GM21526 (cell line): ENCODE measurements at regions not wholly inside any gene's neighbourhood (a gene's known extent, or its start where the extent isn't known, plus 50 kb on each side); places are given as distances from the start of the nearest gene placed in this dataset.
"Not testable (repeated sequence)": the region's sequence is repeated elsewhere in the genome, so short reads cannot be mapped to it uniquely, and the experiment has no call there.

Experiments
- ATAC-seq: cut with Tn5 transposase; IDR thresholded peaks from one replicate; pipeline ENCODE4 v1.9.1; 2021; ENCODE audit warnings: moderate library complexity; ENCODE audit not compliant: unreplicated experiment, low FRiP score

DNA sequence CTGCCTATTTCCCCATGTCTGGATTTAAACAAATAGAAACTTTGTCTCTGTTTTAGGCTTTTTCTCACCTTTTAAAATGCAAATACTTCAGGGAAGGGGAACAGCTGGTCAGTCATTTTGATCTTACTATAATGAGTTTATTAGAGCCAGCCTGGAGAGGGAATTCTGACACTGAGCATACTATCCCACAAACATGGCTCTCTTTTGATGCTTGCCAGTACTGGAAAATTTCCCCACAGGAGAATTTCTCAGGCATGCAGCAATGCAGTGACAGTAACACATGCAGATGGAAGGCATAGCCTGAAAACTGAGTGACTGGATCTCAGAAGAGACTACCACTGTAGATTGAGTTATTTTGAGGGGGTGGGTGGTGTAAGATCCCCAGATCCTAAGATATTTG lies 974.3 kb upstream of the CELF4 start:
- no peak for ATAC-seq

DNA sequence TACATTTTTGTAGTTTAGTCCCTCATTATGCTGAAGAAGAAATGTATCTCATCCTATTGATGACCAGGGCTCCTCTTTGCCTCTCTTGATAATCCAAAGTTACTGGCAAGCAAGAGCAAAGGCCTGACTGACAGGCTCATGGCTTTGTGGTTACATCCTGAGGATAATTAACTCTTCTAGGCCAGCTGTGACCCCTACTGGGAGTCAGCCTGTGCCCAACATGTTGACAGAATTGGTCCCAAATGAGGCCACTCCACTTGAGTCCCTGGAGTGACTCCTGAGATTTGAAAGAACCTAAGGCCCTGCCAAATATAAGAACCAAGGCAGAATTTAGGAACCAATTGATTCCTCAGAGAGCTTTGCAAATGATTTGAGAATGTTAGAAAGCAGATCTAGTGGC lies 973.8 kb upstream of the CELF4 start:
- no peak for ATAC-seq

DNA sequence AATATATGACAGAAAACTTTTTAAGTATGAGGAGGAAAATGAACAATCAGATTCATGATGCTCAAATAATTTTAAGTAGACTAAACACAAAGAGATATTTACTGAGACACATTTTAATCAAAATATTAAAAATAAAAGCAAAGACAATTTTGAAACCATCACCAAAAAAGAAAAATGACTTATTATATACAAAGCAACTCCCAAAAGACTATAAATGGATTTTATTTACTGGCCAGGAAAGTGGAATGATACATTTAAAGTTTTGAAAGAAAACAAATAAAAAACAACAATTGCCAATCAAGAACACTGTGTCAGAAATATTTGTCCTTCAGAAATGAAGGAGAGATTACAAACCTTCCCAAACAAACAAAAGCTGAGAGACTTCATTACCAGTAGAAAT lies 968.5 kb upstream of the CELF4 start:
- no peak for ATAC-seq

DNA sequence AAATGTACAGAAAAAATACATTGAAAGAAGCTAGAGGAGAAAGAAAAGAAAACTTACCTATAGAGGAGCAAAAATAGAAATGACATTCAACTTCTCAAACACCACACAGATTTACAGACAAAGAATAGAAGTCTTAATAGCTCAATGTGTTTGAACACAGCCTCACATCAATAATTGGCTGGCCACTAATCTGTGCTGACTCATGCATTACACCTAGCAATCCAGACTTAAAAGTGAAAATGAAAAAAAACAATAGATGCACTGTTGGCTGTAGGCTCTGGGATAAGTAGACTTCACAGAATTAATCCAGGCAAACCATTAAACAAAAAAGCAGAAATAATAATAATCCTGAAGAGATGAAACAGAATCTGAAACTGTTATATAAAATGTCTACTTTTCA lies 961.3 kb upstream of the CELF4 start:
- no peak for ATAC-seq

DNA sequence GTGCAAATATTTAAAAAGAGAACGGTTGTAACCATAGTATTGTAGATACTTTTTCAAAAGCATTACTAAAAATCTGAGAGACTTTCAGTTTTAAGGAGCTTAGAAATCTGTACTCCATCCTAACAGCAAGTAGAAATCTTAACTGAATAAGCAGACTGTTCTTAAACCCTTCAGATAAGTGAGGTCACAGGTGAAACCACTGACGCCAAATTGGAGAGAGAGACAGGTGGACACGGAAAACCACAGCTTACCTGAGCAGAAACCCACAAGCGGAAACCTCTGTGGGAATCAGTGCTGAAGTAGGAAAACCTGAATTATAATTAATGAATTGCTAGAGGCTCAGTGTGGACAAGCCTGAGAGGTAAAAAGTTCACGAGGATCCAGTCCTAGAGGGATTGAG lies 959.4 kb upstream of the CELF4 start:
- no peak for ATAC-seq

DNA sequence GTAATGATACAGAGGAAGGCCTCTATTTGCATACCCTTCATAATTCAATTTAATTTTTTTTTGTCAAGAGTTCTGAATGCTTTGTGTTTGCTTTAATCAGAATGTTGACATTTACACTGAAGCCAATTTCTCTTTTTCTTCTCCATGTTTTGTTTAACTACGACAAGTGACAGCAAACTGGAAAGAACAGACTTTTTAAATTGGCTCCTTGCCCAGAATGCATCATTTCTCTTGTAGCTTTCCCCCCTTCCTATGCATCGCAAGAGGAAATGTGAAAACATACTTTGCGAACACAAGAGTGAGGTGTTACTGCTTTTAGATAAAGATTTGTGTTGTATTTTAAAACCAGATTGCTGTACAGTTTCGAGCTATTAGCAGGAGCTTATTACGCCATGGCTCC lies 955.2 kb upstream of the CELF4 start:
- no peak for ATAC-seq

DNA sequence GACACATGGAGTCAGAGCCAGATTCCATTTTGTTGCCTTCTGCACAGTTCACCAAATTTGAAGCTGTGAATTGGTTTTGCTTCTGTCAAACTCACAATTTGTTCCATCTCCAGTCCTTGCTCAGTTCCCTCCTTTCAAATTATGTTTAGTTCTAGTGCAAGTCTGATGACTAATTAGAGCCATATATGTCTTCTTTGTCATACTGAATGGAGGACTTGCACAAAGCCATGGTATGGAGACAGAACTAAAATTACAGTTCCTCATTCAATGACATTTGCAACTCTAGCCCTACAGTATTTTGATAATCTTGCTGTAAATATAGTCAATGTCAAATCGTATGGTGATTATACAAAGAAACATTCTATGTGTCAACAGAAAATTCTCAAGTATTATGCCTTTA lies 936.9 kb upstream of the CELF4 start:
- ATAC-seq = no peak

DNA sequence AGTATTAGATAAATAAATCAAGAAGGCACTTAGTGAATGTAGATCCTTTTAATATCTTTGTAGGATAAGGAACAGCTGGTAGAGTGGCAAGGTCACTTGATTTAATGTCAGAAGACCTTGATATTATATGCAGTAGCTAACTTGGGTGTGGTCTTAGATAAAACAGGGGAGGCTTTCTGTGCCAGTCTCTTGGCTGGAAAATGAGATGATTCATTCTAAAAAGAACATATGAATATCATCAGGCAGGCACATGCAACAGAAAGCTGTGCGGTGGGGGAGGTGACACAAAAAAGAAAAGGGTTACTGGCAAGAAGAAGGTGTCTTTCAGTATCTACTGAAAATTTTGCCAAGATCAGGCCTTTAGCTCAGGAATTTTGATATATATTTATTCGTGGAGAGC lies 931.7 kb upstream of the CELF4 start:
- no peak for ATAC-seq

DNA sequence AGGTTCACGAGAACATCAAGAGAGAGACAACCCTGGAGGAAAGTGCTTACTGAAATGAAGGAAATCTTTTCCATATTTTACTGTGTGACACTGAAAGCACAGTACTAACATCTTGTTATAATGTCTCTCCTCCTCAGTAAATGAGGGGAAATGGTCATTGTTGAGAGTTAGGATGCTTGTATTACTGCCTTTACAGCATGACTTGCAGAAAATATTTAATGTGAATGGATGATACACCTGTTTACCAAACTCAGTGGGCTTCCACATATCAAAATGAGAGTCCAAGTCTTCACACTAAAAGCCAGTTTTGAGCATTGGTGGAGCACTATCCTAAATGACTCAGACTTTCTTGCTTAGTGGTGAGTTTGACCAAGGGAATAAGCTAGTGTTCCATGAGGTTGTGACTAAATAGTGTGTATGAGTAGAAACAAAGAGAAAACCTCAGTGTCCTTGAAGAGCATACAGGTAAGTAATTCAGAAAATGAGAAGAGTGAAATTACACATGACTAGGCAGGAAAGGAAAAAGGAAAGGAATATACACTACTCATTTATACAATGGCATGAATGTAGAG lies 930.7 kb upstream of the CELF4 start:
- no peak for ATAC-seq

DNA sequence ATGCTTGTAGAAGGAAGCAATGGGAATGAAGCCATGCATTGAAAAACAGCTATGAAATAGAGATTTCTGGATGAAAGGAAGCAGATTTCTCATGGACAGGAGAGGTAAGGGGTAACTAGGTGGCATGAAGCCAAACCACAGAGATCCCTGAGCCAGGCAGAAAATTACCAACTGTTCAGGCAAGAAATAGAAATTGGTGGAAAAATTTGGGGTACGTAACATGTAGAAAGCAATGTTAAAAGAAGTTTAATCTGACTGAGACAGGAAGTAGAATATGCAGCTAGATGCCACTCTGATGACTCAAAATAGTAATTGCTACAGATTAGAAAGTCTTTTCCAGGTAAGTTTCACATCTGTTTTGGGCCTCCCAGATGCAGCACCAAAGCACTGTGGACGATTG lies 928.5 kb upstream of the CELF4 start:
- ATAC-seq = no peak

DNA sequence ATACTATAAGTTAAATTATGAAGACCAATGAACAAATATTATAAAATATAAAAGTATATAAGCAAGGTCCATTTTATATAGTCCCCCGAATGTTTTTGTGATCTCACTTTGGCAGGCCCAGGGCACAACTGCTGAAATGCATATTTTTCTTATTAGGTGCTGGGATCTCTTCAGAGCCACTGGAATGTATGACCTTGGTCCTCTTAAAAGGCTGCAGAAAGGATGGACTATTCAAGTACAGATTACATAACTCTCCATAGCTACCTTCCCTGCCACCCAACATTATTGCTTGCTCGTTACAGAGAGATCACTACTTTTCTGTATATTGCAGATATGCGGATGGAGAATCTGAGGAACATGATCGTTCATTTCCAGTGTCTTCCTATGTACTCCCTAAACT lies 925.6 kb upstream of the CELF4 start:
- ATAC-seq = no peak

DNA sequence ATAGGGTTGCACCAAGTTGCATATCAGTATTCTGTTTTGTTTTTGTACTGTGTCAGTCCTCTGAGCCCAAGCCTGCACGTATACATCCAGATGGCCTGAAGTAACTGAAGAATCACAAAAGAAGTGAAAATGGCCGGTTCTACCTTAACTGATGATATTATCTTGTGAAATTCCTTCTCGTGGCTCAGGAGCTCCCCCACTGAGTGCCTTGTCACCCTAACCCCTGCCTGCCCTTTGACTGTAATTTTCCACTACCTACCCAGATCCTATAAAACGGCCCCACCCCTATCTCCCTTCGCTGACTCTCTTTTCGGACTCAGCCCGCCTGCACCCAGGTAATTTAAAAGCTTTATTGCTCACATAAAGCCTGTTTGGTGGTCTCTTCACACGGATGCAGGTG lies 924.1 kb upstream of the CELF4 start:
- not testable (repeated sequence) for ATAC-seq

DNA sequence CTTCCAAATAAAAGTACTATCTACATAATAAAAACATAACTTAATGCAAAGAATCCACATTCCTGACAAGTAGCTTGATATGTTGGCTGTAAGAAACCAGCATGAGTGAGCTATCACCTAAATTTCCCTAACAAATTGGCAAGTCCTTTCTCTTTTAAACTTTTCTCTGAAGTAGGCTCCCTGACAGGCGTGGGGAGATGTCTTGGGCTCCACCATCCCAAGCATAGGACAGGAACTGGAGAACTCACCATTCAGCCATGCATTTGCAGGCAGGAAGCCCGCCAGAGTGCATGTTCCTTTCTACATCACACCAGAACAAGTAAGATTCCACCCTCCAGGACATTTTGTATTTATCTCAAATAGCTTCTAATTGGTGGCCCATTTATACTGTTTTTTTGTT lies 921.9 kb upstream of the CELF4 start:
- ATAC-seq = no peak

DNA sequence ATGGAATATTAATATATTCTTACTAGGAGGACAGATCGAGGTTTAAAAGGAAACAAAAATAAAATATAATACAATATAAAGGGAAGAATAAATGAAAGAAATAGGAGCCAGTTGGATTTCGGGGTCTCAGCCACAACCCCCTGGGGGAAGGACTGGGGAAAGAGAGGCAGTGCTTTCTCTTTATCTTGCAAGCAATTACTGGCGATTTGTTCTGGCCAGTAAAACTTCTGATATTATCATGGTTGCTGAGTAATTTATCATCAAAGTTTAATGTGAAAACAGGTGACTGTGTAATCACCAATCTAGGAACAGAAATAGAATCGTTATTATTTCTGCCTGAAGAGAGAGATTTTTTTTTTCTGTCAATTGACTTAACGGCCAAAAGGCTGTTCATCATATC lies 917.7 kb upstream of the CELF4 start:
- no peak for ATAC-seq

DNA sequence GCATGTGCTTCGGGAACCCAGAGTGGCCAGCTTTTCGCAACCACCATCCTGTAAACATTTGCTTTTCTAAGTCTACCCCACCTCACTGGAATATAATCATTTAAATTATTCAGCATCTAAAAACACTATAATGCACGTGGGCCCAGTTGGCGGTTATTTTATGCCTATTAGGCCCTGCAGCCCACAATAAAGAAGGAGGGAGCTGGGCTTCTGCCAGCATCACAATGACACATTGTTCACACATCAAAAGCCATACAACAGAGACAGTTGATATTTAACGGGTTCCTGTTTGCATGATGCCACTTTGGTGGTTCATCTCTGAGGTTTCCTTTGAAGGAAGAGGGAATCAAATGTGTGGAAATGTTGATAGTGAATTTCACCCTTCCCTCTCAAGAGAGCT lies 916.0 kb upstream of the CELF4 start:
- ATAC-seq = no peak

DNA sequence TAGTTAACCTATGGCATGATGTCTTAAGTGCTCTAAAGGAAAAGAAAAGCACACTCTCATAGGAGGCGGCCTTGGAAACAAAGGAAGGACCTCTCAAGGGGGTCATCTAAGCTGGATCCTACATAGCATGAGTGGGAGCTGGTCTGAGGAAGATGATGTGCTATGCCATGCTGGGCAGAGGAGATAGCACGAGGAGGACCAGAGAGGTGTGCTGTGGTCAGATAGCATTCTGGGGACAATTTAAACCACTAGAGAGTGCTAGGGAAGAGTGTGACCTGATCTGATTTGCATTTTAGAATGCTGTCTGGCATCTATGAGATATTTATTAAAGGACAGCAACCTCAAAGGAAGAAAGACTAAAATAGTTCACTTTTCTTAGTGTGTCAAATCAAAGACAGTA lies 910.1 kb upstream of the CELF4 start:
- ATAC-seq = no peak

DNA sequence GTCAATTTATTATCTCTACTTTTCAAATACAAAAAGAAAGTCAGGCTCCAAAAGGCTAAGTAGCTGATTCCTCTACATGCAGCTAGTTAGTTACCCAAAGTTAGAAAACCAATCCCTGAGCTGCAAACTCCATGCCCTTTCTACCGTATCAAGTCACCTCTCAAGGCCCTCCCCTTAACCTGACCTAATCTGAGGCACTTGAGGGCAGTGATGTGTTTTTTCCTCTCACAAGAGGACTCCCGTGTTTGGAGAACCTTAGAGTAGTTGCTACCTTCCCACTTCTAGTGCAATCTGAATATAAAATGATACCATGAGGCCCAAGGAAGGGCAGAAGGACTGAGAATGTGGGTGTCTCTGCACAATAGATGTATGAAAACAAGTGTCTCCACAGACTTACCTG lies 907.9 kb upstream of the CELF4 start:
- no peak for ATAC-seq

DNA sequence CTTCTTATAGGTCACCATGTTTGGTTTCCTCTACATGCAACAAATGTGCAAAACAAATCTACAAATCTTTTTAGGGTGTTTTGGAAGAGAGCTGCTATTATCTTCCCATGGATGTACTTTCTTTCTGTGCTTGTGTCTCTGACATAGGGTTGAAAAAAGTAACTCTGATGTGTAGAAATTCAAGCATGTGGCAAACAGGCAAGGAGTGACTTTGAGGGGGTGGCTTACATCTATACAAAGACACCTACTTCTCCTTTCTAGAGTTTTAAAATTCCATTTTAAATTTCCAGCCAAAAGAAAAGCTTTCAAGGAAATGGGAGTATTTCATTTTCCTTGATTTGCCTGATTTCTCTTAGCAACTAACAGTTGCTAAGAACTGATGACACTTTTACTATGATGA lies 904.8 kb upstream of the CELF4 start:
- ATAC-seq = no peak

DNA sequence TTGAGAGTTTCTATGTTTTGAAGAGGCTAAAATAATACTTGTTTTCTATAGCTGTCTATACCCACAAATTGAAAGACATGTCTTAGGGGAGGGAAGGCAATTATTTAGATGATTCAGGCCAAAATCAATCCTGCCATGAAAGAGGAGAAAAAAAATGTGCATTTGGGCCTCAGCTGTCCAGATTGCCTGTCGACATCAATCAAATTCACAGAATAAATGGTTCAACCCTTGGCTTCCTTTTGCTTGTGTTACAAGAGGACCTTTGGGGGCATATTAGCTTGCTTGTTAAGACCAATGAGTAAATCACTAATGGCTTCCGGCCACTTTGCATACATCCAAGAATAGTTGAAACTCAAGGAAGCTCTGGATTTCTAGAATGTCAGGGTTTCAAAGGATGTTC lies 900.8 kb upstream of the CELF4 start:
- no peak for ATAC-seq

DNA sequence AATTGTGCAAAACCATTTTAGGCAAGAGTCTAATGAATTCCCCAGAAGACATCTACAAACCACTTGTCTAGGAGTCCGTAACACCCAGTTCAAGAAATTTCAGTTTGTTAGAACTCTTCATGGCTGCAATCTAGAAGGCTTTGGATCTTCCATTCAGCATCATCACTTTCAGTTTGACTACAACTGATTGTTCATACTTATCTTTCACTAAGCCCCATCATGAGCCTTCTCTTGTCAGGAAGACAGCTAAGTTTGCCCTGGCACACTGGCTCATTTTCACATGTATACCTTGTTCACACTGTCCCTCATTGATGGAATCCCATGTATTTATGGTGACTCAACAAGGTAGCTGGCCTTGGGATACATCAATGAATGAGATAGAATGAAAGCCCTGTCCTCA lies 898.4 kb upstream of the CELF4 start:
- ATAC-seq = no peak

DNA sequence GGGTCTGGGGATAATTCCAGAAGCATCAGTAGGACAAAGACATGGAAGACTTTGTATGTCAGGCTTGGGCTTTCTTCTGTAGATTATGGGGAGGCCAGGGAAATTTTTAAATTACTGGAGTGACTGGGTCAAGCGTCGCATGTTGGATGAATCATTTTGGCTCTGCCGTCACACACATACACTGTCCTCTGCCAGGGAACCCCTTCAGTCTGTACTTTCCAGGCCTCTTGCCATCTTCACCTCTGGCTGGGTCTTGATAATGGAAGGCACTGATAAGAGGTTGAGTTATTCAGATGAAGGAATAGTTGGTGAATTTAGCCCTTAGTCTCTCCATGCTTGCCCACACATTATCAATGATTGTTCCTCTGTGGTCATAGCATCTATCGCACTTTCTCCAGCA lies 895.1 kb upstream of the CELF4 start:
- ATAC-seq = no peak

DNA sequence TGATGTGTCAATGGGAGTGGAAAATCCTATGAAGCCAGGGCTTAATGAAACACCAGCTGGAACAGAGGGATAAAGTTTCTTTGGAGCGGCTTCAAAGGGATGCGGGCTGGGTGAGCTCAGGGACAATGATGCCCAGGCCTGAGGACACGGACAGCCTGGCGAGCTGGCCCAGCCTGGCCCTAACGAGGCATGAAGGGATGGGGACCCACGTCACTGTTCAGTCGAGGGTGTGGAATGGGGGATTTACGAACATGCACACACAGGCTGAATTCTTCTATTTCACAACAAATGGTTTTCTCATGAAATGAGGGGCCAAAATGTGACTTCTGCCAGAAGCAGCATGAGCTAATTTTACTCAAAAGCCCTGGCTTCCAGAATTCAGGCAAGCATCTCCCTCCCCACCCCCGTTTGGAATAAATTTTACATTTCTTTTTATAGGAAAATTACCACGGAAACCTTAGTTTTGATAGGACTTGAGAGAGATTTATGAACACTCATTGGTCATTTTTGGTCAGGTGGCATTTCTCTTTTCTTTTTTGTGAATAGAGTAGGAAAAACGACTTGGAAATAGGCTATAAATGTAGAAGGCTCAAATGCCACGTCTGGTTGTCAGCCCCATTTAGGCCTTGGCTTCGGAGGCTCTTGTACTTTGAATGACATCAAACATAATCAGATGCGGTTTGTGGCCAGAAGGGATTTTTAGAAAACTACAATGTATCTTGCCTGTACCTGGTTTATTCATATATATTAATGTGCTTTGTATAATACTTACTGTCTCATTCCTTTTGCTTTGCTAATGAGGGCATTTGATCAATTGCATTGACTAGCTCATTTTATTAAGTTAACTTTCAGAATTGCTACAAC lies 893.8 kb upstream of the CELF4 start:
- ATAC-seq = no peak

DNA sequence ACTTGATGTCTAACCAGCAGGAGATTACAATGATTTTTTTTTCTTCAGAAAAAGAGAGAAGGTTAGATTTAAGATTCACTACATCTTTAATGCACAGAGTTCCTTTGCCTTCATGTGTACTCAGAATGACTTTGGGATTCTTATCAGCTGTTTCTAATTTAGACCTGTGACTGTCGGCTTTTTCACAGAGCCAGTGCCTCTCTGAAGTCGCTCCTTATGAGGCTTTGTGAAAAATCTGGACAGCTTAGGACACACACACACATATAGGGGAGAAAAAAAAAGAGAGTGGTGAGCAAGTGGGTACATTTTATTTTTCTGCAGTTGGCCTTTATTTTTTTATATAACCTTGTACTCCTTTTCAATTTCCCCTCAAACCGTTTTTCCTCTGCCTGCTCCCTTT lies 893.1 kb upstream of the CELF4 start:
- no peak for ATAC-seq
